RKO (cell line): ENCODE measurements at regions not wholly inside any gene's neighbourhood (a gene's known extent, or its start where the extent isn't known, plus 50 kb on each side); places are given as distances from the start of the nearest gene placed in this dataset.
"Not testable (repeated sequence)": the region's sequence is repeated elsewhere in the genome, so short reads cannot be mapped to it uniquely, and the experiment has no call there.

Experiments used
- DNase-seq: peaks from one replicate; pipeline ENCODE4 v3.0.0-alpha.2; 2016; ENCODE audit warnings: low spot score

- DNase-seq, result no peak
These were observed 119.4 kb downstream of the GATA3 start for GRCh38 chr10:8173866-8174243.

DNA sequence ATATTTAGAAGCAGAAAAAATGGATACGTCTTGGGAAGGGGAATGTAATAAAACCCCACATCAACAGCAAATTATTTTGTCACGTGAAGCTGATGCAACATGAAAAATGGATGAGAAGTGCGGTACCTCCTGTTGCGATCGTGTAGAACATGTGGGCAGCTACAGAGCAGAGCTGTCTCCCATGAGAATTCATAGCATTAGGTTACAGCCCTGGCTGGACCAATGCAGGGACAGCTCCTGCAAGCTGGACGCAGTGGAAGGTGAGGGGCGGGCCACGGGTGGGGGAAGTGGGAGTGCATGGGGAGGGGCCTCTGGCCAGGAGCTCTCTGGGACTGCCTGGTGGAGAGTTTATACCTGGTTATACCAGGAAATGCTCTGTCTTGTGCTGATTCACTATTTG lies 120.3 kb downstream of the GATA3 start:
- no peak for DNase-seq

DNA sequence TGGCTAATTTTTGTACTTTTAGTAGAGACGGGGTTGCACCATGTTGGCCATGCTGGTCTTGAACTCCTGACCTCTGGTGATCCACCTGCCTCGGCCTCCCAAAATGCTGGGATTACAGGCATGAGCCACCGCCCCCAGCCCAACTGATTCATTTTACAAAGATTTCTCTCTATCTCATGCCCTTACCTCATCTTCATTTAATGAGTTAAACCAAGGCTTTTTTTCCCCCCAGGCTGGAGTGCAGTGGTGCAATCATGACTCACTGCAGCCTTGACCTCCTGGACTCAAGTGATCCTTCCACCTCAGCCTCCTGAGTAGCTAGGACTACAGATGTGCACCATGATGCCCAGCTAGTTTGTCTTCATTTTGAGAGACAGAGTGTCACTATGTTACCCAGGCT lies 123.0 kb downstream of the GATA3 start:
- DNase-seq, result not testable (repeated sequence)

GRCh38 chr10:8179773-8180172 lies 125.3 kb downstream of the GATA3 start:
- DNase-seq, result not testable (repeated sequence)

DNA sequence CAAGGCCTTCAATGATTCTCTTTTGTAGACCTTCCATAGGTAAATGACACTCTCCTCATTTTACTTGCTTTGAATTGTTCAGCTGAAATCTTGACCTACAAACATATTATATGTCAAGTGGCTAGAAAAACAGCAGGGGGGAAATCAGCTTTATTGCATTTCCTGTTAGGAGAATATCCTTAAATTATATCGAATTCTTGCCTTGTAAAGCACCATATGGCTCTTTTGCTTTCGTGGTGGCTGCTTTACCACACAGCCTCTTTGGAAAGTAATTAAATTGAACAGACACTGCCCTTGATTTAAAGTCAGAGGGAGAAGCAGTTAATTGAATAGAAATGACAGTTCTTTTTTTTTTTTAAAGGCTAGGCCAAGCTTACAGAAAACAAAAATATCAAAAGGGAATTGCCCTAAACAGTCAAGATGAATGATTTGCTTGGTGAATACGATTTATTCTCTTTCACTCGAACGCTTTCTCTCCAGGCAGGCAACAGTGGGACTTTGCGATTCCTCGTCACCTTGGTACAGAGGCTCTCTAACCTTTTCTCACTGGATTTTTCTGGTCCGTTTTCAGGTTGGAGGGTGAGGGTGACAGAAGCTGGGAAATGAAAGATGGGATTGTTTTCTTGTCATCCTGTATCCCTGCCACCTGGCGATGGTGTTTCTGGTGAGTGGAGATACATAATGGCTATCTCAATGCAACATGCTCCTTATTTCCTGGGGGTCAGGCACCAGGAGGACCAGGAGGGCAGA lies 126.0 kb downstream of the GATA3 start:
- DNase-seq, result no peak

DNA sequence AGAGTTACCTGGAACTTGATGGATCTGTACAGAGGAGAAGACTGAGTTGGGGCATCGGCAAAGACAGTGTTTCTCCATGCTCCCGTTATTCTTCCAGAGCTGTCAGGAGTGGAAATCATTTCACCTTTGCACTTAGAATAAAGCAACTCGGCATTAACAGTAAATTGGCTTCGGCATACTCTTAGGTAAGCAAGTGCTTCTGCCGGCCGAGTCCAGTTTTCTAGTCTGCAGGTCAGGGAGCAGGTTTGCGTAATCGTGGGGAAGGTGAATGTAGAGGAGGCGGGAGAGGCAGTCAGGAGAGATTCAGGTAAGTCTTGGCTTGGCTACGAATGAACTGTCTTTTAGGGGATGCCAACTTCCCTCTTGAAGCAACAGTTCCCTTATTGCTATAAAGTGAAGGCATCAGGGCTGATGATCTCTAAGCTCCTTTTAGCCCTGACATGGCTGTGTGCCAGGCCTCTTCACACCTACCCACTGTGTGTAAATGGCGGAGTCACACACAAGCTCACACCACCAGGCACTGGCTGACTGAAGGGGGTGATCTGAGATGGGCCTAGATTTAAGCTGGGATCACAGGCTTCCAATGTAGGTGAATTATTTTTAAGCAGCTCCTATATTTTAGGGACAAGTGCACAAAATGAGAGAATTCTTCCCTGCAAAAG lies 127.1 kb downstream of the GATA3 start:
- DNase-seq, result no peak

- DNase-seq, result no peak
These were observed 128.3 kb downstream of the GATA3 start for GRCh38 chr10:8182806-8183205.

DNA sequence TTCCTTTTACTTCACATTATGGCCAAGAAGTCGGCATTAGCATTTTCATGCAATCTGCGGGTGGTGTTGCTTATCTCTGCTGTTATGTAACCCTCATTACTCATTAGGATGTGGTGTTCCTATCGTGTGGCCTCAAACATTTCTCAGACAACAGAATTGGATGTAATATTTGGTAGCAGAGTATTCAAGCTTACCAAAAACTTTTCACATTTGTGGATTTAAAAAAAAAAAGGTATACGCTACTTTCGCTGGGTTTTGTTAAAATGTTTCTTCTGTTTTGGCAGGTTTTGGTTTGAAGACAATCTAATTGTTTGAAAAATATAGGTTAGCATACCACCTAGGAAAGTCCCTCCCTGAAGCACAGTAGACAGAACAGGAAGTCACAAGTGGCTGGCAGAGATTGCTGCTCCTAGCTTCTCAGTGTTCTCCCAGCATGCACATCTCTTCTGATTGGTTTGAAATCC lies 128.8 kb downstream of the GATA3 start:
- DNase-seq, result no peak

DNA sequence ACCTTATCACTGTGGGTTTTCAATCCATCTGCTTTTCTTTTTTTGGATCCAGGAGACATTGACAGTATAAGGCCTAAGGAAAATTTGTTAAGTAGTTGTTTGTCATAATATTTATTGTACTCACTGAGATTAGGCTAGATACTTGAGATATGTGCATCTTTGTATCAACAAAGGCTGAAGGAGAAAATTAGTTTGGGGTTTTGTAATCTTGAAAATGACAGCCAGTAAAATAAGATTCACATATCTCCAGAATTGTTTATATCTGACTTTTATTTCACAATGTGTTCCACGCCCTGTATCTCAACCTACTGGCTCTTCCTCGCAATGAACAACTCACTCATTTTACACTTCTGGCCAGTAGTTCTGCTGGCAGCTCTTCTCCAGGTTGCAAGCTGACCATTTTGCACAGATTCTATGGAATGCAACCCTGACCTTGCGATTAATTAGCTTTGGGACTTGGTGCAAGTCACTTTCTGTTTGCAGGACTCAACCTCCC lies 132.7 kb downstream of the GATA3 start:
- no peak for DNase-seq

DNA sequence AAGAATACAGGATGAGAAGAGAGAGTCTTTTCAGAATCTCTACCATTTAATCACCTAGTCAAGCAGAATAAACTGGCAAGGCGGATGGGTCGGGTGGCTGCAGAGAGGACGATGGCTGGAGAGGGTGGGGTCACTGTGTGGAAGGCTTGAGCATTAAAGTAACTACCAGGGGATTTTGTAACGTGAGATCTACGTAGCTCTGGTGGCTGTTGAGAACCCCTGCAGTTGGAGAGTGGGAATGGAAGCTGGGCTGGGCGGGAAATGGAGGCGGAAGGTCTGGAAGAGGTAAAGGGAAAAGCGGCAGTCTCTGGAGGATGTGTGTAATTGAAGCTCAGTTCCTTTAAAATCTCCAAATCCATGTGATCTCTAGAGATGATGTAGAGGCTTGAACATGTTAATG lies 135.0 kb downstream of the GATA3 start:
- no peak for DNase-seq

DNA sequence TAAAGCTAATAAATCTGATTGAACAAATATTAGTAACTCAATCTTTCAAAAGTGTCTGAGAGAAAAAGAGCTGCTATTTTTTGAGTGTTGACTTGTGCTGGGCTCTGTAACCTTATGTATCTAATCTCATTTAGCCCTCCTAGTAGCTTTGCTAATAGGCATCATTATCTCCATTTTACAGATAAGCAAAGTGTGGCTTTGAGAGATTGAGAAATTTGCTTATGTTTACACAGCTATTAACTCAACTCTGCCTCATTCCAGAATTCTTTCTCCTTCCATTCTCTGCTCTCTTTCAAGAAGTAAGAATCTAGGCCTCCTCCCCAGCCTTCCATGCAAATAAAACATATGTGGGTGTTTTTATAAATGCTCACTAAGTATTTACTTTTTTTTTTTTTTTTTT lies 137.8 kb downstream of the GATA3 start:
- DNase-seq, result no peak

DNA sequence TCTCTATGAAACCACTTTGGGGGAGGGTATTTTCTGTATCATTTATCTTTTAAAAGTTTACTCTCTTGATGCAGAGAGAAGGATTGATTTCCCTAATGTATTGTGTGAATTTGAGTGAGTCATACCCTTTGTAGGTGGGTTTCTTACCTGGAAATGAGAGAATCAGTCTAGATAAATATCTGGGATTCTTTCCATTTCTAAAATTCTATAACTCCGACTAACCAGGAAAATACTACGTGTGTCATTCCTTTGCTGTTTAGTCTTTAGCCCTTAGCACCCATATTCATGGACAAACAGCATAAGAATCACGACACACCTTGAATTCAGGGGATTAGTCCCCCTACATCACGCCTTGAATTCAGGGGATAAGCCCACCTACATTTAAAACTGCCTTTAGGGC lies 139.1 kb downstream of the GATA3 start:
- DNase-seq, result no peak

GRCh38 chr10:8194050-8194449 lies 139.6 kb downstream of the GATA3 start:
- DNase-seq, result no peak

GRCh38 chr10:8206882-8207281 lies 152.4 kb downstream of the GATA3 start:
- no peak for DNase-seq

DNA sequence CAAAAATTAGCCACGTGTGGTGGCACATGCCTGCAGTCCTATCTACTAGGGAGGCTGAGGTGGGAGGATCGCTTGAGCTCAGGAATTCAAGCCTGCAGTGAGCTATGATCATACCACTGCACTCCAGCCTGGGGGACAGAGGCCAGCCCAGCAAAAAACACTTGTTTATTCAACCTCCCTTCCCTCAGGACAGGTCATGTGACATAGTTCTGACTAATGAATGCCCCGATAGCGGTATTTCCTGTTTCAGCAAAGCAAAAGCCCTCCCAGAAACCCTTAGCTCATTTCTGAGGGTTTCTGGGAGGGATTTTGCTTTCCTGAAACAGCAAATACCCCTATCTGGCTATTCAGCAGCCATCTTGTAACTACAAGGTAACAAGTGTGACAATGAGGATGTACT lies 157.1 kb downstream of the GATA3 start:
- peak; percentile 18 for DNase-seq

DNA sequence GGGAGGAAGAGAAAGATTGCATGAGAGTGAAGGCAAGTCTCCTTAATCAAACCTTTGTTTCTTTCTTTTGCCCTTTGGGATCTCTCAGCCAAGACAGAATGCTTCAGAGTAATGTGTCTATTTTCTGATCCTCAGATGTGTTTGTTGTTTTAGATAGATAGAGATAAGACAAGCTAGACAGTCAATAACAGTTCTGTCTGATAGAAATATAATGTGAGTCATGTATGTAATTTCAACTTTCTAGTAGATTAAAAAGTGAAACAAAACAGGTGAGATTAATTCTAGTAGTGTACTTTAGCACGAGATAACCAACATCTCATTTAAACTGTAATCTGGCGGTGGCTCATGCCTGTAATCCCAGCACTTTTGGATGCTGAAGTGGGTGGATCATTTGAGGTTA lies 159.2 kb downstream of the GATA3 start:
- no peak for DNase-seq

- no peak for DNase-seq
These were observed 160.1 kb downstream of the GATA3 start for GRCh38 chr10:8214587-8214986.

DNA sequence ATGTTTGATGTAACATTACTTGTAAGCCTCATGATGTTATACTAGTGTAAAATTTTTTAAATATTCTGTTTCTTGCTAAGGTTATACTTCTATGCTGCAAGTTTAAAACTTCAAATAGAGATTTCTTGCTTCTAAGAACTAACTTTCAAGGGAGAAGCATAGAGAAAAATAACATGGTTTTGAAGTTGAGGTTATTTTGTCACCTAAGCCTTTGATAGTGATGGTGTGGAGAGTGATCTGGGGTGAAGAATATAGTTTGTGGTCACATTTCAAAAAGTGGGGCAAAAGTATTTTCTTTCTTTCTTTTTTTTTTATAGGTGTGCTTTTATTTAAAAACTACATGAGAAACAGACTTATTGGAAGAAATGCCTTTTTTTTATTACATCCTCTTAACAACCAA lies 162.4 kb downstream of the GATA3 start:
- DNase-seq, result no peak

GRCh38 chr10:8221451-8221850 lies 167.0 kb downstream of the GATA3 start:
- DNase-seq, result no peak

- DNase-seq, result no peak
These were observed 170.1 kb downstream of the GATA3 start for GRCh38 chr10:8224591-8224990.

- DNase-seq, result no peak
These were observed 170.7 kb downstream of the GATA3 start for GRCh38 chr10:8225187-8225586.

- no peak for DNase-seq
These were observed 172.8 kb downstream of the GATA3 start for GRCh38 chr10:8227246-8227645.

DNA sequence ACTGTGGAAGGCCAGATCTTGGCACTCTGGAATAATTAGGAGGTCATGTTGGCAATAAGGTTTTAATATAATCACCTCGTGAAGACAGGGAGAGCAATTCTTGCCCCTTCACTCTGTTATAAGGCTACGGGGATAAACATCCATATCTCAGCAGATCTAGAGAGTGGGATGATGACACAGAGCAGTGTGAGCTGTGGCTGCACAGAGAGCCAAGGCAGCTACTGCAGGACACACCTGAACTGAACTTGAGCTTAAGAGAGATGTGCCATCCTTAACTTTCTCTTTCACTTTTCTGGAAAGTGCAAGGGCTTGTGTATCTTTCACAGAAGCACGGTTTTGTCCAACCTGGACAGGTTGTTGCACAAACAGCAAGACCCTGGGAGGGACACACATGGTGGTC lies 174.7 kb downstream of the GATA3 start:
- DNase-seq, result no peak

GRCh38 chr10:8230902-8231301 lies 176.4 kb downstream of the GATA3 start:
- DNase-seq, result no peak
